Hypothalamus (tissue), 51 donors: ENCODE measurements at regions not wholly inside any gene's neighbourhood (a gene's known extent, or its start where the extent isn't known, plus 50 kb on each side); places are given as distances from the start of the nearest gene placed in this dataset.
"Not testable (repeated sequence)": the region's sequence is repeated elsewhere in the genome, so short reads cannot be mapped to it uniquely, and the experiment has no call there.

Experiments
- DNase-seq, 51 donors: peaks; one replicate each; lab custom pipeline; 2025; lab: John Stamatoyannopoulos, UW

DNA sequence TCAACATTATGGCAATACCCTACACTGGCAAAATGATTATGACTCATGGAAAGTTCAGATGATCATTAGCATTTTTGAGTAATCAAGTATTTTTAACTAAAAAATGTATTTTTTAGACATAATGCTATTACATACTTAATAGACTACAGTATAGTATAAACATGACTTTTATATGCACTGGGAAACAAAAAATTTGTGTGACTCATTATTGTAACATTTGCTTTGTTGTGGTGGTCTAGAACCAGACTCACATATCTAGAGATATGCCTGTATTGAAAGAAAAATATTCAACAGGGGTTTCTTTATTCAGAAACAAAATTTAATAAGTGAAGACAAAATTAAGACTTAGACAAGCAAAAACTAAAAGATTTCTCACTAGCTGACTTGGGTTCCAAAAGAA is 385.3 kb upstream of the RIOK2 start:
- DNase-seq: no peak

DNA sequence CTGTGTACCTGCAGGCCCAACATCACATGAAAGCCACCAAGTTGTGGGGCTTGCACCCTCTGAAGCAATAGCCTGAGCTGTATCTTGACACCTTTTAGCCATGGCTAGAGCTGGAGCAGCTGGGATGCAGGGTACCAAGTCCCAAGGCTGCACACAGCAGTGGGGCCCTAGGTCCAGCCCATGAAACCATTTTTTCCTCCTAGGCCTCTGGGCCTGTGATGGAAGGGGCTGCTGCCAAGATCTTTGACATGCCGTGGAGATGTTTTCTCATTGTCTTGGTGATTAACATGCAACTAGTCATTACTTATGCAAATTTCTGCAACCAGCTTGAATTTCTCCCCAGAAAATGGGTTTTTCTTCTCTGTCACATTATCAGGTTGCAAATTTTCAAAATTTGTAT is 387.2 kb upstream of the RIOK2 start:
- no peak for DNase-seq

DNA sequence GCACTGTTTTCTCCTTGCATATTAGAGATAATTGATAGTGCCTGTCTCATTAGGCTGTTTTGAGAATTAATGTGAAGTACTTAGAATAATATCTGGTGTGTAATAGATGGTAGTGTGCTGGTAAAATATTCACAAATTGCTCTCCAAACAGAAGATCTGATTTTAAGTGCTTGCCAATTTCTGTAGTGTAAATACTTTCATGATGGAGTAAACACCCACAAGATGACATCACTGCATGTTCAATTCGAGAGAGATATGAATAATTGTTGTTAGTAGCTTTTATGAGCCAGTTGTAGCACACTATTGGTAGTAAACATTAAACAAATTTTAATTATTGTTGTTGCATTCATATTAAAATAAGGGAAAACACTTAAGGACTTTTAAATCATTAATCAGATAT is 392.3 kb upstream of the RIOK2 start:
- DNase-seq: no peak

DNA sequence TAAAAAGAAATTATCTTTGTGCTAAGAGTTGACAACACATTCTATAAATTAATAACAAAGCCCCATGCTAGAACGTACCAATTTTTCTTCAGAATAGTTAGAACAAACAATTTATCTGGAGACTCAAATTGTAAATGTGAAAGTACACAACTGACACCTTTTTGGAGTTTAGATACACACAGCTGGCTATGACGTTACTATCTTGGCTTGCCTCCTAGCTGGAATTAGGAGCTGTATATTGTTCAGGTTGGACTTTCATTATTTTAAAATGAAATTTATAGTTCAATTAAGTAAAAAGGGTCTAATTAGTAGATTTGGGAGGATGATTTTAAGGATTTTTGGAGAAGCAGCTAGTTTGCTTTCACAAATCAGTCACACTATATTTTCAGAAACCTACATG is 393.9 kb upstream of the RIOK2 start:
- DNase-seq: no peak

DNA sequence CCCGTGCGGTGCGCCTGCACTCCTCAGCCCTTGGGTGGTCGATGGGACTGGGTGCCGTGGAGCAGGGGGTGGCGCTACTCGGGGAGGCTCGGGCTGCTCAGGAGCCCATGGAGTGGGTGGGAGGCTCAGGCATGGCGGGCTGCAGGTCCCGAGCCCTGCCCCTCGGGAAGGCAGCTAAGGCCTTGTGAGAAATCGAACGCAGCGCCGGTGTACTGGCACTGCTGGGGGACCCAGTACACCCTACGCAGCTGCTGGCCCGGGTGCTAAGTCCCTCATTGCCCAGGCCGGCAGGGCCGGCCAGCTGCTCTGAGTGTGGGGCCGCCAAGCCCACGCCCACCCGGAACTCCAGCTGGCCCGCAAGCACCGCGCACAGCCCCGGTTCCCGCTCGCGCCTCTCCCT is 396.9 kb upstream of the RIOK2 start:
- DNase-seq: not testable (repeated sequence)

DNA sequence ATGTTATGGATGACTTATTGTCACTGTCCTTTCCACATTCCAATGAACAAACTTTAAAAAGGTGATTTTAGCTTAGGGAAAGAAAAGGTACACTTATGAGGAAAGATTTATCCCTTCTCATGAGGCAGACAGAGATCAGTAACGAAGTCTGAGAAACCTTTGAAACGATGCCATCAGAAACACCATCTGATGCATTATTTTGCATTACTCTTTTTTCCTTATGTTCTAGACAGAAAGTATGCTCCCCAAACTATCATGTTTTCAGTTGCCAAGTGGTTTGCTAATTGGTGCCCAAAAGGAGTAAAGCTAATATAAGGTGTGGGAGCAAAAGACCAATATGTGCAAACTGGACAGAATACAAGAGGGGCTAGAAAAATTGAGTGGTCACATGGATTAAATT is 397.7 kb upstream of the RIOK2 start:
- DNase-seq: no peak

DNA sequence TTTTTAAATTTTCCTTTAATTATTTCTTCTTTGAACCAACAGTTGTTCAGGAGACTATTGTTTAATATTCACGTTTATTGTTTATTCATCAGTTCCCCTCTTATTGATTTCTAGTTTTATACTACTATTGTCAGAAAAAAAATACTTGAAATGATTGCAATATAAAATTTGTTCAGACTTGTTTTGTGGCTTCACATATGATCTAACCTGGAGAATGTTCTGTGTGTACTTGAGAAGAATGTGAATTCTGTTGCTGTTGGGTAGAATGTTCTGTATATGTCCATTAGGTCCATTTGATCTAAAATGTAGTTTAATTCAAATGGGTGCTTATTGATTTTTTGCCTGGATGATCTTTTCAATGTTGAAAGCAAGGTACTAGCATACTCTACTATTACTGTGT is 408.7 kb upstream of the RIOK2 start:
- no peak for DNase-seq

DNA sequence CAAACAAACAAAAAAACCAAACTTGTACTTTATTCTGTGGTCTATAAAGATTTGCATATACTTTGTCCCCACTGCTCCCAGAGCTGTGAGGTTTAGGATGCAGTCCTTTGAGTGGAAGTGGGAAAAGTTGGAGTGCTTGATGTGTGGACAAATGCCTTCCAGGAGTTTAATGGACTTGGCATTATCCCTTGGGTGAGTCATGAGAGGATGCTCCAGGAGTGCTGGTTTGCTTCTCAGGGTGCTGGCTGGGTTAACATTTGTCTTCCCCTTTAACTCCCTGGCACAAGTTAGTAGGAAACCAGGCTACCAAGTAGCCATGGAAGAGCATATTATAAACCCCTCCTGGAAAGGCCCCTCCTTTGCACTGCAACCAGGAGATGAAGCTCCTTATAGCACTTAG is 417.4 kb upstream of the RIOK2 start:
- no peak for DNase-seq

DNA sequence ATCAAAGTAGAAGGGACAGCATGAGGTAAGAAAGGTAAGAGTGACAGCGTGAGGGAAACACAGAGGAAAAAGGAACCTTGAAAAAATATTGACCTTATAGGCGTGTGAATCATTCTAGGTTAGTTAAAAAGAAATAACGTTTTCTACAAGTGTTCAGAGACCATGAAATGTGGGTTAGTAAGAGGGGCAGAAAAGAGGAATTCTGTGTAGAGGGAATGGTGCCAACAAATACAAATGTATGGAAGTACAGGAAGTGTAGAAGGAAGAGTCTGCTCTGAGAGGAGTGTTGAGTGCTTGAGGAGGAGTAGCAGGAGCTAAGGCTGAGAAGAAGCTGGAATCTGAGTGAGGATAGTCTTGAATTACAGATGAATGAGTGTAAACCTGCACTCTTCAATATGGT is 418.6 kb upstream of the RIOK2 start:
- DNase-seq: no peak

DNA sequence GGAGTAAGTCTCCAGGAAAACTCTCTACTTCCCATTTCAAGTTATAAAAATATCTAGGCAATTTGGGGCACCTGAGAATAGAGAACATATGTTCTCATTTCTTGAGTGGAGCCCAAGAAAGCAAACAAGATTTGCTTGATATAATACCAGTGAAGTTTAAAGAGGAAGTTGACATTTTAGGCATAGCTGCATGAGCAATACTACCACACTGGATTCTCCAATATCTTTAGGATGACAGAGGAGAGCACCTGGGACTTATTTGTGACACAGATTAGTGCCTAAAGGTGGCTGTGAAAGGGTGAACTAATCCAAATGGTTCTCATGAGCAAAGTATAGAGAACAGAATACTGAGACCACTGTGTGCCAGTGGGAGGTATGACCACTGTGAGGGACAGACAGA is 423.5 kb upstream of the RIOK2 start:
- no peak for DNase-seq

DNA sequence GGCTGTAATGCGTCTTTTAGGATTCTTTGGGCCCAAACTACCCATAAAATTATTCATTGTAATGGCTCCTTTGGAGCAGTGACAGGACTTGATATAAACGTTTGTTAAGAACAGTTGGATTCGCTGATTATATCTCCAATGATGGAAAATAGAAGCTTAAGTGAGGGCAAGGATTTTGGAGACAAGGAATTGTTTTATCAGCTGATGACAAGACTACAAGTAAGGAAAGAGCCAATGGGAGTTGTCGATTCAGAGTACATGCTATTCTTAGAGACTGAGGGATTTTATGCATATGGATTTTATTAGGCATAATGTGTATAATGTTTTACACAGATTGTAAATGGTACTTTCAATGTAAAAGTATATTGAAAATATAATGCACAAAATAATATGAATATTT is 425.5 kb upstream of the RIOK2 start:
- no peak for DNase-seq

DNA sequence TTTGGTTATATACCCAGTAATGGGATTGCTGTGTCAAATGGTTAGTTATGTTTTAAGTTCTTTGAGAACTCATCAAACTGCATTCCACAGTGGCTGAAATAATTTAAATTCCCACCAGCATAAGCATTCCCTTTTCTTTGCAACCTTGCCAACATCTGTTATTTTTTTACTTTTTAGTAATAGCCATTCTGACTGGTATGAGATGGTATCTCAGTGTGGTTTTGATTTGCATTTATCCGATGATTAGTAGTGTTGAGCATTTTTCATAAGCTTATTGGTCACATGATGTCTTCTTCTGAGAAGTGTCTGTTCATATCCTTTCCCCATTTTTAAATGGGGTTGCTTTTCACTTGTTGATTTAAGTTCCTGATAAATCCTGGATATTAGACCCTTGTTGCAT is 435.7 kb upstream of the RIOK2 start:
- no peak for DNase-seq

DNA sequence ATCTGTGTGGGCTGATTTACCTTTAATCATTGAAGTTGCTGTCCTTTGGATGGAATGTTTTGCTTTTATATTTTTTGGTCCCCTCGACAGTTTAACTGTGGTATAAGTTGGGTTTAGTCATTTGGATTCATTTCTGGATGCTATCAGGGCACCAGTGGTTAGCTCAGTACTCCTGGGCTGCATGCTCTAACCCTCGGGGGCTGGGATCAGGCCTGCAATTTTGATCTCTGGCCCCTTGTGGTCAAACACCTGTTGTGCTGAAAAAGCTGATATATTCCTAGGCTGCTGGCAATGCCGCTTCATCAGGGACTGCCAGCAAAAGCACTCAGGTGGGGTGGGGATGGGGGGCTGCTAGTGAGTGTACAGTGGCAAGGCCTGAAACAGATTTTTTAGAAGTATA is 440.4 kb upstream of the RIOK2 start:
- no peak for DNase-seq

DNA sequence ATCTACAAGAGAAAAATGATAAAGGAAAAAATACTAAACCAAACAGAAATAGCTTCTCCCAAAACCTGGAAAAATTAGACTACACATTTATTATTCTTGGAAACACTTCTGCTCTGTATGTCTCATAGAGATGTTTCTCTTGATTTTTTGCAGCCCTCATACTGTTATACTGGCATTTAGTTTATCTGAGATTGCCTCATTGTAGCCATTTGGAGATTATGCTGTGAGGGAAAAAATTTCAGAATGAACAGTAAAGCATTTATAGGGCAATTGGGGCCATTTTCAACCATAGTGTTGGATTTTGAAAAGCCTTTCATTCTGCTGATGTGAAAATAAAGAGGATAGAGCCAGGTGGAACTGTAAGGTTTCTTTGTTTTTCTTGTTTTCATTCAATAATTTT is 441.8 kb upstream of the RIOK2 start:
- no peak for DNase-seq

DNA sequence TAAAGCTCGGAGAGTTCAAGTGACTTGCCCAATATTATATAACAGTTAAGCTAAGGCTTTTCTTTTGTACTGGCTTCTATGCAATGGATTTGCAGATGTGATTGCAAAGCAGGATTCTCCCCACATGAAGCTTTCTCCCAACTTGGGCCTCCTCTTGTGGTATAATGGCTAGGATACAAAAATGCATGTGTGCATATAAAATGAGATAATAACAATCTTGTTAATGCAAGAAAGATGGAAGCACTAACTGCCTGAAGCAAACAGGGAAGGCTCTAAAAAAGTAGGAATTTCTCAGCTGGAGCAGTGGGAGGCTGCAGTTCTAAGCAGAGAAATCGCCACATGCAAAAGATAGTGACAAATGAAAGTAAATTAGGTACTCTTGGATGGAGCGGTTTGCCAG is 444.2 kb upstream of the RIOK2 start:
- no peak for DNase-seq

DNA sequence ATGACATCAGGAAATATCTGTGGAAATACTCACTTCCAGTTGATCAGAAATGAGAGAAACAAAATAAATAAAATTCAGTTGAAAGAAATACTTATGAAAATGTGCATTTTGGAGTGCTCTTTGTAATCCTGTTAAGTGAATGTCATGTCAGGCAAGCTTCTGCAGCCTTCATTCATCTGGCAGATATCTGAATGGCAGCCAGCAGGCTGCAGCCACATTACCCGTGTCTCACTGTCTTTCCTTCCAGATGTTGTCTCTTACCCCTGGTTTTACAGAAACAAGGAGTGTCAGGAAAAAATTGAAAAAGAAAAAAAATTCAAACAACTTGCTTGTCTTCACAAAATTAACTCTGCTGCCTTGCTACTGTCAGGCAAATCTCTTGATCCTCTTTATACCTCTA is 445.0 kb upstream of the RIOK2 start:
- DNase-seq: no peak

DNA sequence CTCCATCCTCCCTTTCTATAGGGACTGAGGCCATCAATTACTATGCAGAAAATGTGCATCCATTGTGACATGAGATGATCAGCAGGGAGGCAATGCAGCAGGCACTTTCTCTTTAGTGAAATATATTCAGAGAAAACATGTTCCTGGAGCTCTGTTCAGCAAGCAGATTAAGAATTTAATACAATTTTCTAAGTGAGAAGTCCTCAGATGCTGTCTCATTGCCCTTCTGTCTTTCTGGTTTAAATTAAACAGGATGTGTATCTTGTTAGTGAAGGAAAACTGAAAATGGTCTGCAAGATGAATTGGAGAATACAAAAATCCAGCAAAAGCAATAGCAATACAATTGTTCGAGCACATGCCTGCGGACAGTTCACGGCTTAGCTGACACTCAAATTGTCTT is 445.8 kb upstream of the RIOK2 start:
- no peak for DNase-seq

DNA sequence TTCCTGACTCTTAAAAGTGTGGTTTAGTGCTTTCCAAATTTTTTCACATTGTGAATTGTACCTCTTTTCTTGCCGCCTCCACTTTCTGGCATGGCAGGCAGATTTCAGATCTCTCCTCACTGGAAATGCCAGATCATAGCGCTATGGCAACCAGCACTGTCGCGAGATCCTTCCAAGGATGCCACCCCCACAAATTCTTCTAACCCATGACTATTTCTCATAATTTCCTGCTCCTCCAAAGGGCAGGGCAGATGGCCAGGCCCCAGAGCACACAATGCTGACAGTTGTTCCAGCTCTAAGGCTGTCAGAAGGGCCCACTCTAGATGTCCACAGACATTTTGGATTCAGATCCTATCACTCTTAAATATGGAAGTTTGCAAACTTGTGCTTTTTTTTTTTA is 446.2 kb upstream of the RIOK2 start:
- peak in 4 of 51 donors; percentile 2 to 18 (median 10) for DNase-seq

DNA sequence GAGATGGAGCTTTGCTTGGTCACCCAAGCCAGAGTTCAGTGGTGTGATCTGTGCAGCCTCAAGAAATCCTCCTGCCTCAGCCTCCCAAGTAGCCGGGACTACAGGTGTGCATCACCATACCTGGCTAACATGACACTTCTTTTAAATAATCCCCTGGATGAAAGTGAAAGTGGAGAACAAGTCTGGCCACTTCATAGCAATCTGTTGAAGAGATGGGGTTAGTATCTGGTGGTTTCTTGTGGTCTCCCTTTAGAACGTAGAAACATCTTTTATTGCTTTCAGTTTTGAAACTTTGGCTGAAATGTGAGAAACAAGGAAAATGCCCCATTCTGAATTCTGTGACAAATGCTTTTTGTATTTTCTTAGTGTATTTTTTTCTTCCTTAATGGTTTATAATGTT is 452.5 kb upstream of the RIOK2 start:
- no peak for DNase-seq

DNA sequence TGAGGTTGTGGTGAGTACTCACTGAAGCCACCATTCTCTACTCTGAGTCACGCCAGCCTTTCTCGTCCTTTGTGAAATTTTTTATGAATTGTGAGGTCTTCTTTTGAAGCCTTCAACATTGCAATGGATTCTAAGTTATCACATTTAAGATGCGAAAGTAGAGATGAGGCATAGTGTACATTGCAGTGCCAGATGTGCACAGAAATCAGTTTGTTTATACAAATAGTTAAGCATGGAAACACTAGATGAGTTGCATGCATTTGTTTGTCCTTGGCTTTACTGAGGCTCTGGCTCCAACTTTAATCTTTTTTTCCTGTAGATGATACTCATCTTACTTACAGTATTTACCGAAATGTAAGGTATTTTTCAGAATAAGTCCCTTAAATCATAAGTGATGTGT is 453.7 kb upstream of the RIOK2 start:
- no peak for DNase-seq

DNA sequence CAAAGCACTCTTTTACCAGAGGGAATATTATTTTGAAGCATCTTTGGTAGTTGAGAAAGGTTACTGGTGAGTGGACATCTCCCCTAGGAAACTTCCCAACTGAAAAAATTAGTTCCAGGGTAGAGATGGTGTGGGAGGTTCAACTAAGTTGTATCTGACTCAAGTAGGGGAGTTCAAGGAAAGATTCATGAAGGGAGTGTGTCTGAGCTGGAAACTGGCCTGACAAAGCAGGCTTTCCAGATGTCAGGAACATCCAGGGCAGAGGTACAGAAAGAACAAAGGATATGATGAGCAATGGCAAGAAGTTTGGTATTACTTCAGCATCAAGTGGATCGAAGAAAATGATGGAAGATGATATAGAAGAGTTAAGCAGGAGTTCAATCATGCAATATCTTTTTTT is 458.0 kb upstream of the RIOK2 start:
- no peak for DNase-seq

DNA sequence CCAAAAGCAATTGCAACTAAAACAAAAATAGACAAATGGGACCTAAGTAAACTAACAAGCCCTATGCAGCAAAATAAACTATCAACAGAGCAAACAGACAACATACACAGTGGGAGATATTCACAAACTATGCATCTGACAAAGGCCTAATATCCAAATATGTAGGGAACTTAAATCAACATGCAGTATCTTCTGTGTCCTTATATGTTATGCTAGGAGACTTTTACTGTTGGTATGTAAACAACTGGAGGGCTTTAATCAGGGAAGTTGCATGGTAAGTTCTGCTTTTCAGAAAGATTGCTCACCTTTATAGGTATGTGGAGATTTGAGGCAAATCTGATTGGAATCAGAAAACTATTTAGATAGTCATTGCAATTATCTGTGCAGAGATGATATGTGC is 461.2 kb upstream of the RIOK2 start:
- no peak for DNase-seq

DNA sequence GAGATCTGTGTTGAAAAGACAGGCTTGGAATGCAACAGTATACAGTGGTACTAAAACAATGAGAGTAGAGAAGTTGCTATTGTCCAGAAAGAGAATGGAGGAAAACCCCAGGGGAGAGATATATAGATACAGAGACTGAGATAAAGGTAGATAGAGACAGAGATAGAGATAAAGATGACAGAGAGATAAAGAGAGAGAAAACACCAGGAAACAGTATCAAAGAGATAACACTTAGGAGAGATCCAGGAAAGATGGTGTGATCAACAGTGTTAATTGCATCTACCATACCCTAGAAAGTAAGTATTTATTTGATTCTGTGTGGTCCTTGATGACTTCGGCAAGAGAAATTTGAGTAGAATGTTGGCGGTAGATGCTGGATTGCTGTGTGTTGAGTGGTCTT is 461.8 kb upstream of the RIOK2 start:
- DNase-seq: no peak

DNA sequence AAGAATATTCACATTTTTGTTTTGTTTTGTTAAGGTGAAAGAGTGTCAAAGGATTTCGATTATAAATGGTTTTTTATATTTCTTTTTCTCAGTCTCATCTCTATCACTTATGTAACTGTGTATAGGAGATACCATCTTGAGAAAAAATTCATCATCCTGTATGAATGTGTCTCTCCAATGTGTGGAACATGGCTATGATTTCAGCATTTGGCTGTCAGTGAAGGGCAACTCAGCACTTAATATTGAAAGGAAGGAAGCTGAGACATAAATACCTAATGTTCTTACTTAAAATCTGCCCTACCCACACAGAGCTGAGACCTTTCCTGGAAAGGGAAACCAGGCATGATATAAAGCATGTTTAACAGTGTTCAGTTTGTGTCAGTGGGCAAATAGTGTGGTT is 474.2 kb upstream of the RIOK2 start:
- no peak for DNase-seq
